ENCODE measurements at regions not wholly inside any gene's neighbourhood (a gene's known extent, or its start where the extent isn't known, plus 50 kb on each side); places are given as distances from the start of the nearest gene placed in this dataset.
"Not testable (repeated sequence)": the region's sequence is repeated elsewhere in the genome, so short reads cannot be mapped to it uniquely, and the experiment has no call there.

DNA sequence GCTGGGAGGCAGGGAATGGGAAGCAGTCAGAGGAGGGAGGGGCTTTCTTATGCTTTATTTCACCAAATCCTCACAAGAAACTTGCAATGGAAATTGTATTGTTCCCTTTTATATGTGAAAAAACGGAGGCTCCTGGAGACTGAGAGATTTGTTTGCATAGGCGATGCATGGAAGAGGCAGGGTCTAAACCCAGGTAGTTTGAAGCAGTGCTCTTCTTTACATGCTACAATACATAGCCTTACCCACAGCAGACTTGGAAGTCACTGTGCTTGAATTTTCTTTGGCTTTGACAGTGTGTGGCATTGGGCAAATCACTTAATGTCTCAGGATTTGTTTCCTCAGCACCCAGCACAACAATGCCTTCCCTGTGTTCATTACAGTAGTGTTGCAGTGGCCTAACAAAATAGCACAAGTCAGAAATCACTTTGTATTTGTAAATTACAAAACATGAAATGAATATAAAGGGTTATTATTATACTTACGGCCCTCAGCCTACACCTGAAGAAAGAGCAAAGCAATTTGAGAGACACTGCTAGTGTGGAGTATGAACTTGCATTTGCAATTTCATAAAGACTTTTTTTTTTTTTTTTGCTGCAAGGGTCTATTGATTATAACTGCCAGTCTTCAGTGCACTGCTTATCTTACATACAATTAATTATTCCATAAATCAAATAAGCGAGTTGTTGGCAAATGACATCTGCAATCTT, 646.4 kb upstream of the KCNMB2 start:
- FAIRE-seq, result no peak

DNA sequence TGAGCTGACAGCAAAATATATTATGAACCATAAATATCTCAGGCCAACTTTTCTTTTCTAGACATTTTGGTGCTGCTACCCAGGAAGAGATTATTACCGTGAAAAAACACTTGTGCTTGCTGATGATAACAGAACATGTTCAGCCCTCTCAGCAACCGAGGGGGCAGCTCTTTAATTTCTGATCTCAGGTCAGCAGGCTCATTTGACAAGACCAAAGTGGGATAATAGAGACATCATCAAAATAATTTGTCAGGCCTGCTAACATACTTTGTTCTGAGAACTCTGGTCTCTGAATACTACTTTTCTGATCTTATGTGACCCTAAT, 645.9 kb upstream of the KCNMB2 start:
- no peak for FAIRE-seq

DNA sequence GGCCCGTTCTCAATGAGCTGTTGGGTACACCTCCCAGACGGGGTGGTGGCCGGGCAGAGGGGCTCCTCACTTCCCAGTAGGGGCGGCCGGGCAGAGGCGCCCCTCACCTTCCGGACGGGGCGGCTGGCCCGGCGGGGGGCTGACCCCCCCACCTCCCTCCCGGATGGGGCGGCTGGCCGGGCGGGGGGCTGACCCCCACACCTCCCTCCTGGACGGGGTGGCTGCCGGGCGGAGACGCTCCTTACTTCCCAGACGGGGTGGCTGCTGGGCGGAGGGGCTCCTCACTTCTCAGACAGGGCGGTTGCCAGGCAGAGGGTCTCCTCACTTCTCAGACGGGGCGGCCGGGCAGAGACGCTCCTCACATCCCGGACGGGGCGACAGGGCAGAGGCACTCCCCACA, 644.7 kb upstream of the KCNMB2 start:
- FAIRE-seq, result not testable (repeated sequence)

DNA sequence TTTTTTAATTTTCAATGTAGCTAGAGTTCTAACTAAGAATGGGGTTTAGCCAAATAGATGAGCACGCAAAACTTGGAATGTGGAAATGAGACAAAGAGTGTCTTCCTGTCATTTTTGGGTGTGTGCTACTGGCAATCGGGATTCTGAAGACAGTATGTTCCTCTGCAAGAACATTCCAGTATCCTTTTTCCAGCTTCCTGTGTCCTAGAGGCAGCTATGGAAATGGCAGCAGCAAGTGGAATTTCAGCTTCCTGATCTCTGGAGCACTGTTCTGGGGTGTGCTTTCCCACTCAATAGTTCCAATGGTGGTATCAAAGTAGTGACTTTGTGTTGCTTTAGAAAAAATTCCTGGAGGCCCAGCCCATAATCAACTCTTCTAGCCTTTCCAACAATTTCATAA, 642.9 kb upstream of the KCNMB2 start:
- FAIRE-seq, result no peak

DNA sequence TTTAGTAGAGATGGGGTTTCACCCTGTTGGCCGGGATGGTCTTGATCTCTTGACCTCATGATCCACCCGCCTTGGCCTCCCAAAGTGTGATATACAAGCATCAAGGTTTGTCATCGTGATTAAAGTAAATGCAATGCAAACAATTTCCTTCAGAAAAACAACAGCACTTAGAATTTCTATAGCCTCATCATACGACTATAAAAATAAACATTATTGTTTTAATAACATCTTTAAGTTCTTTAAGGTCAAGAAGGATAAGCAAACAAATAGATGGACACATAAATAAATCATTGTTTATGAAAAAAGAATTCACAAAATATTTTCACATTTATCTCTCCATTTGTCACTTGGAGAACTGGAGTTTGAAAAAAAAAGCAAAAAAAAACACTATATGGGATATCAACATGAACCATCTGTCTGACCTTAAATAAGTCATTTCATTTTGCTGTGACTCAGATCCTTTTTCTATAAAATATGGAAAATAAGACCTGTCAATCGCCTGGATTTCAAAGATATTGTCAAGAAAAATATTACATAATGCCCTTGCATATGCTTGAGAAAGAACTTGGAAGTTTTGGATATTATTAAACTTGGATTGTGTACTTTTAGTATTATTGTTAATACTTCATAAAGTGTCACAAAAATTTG, 642.0 kb upstream of the KCNMB2 start:
- FAIRE-seq, result no peak

DNA sequence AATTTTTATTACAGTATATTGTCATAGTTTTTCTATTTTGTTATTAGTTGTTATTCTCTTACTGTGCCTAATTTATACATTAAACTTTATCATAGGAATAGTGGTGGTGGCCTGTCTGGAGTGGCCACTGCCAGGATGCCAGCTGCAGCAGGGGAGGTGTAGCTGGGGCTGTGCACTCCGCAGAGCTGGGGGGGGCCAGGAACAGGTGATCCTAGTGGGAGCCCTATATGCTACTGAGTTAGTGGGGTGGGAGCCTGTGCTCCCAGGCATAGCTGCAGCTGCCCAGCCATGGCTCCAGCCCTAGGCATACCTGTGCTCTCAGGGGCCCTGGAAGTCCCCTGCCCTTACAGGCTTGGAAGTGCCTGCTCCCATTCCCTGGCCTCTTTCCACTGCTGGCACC, 638.1 kb upstream of the KCNMB2 start:
- no peak for FAIRE-seq

DNA sequence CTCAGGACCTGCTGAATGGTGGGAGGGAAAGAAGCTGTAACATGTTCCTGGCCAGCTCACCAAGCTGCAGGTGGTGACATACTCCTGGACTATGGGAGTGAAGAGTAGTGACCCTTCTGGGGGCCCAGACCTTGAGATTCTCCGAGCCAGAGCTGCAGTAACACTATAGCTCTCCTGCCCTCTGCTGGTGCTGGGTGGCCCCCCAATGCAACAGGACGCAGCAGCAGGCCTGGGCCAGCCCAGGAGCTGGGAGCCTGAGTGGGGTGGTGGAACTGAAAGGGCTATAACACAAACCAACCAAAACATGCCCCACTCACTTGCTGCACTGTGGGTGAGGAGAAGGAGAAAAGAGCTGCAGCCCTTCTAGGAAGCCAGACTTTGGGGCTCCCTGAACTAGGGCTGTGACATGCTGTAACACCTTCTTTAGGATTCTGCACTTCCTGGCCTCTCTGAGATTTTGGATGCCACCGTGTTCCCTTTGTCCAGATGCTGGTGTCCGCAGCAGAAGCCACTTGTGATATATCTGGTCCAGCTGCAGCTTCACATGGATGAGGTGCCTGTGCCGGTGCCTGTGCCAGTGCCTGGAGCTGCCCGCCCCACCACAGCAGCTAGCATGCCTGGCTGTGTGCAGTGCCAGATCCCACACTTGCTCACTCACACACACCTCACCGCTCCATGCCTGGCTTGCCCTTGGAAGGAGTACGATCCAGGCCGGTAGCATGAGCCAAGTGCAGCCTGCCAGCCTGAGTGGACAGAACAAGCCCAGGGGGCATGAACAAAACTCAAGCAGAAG, 636.8 kb upstream of the KCNMB2 start:
- no peak for FAIRE-seq

DNA sequence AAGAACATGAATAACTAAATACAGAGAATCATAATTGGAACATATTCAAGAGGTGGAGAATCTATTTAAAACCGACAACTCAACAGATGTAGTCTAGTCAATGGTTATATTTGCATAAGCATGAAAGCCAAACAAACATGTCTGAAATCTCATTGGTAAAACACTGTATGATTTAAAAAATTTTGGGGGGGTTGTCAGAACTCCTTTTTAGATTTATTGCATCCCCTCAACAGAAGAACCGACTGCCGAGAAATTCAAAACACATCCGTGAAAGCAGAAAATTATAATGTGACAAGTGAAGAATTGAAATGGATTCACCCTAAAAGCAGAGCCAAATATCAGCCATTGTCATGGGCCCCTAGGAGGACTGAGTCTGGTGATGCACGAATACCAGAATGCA, 633.4 kb upstream of the KCNMB2 start:
- no peak for FAIRE-seq

DNA sequence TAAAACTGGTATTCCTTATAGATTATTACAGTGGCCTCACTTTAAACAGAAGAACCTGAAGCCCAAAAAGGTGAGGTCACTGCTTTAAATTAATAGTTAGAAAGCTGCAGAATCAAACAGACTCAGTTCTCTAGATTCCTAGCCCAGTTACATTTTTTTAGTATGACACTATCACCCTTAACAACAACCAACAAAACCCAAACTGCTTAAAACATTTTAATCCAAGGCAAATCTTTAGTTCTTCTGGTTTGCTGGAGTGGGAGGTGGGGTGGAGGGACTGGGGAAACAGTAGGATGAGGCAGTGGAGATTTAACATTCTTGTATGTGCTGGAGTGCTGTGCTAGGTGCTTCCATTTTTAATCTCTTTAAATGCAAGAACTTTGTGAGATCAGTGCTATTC, 631.6 kb upstream of the KCNMB2 start:
- no peak for FAIRE-seq

DNA sequence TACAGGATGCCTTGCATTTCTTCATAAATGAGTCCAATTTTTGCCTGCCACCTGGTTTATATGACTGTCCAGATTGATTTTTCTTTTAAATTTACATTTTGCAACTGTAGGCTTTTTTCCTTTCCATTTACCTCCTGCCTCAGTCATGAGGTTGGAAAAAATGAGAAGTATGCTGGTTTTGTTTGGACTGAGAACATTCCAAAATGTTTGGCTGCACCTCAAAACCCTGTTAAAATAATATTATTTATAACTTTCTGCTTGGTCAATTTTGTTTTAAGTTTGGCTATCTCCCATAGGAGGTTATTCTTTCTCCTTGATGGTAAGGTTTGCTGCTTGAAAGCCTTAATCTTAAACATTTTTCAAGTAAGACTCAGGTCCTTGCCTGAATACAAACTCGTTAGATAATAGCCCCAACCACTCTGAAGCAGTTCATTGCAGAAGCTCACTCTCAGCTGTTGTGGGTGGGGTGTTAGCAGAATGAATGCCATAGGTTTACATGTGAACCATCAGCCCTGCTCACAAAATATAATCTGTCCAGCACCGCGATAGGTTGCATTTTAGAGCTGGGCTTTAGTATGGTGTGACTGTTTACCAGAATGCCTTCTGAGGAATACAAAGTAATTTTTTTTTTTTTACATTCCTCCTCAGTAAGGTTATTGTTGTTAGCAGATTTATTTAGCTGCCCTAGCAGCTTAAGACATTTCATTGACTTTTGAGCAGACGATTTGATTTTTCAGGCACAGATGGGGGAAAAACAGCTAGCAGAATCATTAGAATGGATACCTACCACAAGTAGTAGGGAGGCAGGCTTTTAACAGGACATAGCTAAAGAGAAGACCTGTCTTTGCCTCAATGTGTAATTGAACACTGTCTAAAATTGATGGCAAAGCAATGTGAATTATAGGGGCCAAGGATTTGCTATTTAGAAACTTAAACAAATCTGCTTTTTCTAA, 630.8 kb upstream of the KCNMB2 start:
- FAIRE-seq, result no peak

DNA sequence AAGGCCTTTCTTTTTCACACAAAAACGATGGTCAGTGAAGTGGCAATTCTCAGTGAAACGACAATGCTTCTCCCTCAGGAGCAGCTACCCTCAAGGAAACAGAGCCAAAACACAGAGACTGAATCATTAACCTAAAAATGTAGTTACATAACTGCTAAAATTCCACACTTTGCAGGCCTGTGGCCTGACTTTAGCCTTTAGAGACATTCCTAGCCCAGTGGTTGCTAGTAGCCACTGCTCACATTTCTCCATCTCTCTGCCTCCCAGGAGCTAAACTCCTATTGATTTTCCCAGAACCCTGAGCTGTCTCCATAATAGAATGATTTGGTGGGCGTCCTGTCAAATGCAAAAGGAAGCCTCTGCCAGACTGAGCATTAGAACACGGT, 630.1 kb upstream of the KCNMB2 start:
- no peak for FAIRE-seq

DNA sequence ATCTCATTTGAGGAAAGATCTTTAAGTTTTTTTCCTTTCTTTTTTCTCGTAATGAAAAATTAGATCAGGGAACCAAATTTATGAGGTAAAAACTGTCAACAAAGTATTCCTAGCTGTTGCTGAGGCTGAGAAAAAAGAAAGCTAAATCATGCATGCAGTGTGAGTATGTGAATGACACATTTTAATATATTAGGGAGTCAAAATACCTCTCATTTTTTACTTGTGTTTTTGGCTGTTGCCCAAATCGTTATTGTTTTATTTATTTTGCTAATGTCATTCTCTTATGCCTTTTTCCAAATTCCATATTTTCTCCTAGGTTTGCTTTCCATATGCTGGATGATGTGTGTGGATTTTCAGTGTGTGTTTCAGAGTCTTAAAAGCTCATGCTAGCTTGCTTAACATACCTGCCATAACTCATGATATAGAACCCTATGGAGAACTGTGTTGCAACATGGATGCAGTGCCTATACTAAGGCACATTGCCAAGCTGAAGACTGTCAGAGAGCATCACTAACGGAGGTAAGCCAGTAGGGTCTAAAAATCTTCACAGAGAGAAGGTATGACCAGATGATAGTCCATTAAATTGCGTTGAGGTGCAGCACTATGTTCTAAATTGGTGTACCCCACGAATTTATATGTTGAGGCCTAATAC, 629.5 kb upstream of the KCNMB2 start:
- FAIRE-seq, result no peak

DNA sequence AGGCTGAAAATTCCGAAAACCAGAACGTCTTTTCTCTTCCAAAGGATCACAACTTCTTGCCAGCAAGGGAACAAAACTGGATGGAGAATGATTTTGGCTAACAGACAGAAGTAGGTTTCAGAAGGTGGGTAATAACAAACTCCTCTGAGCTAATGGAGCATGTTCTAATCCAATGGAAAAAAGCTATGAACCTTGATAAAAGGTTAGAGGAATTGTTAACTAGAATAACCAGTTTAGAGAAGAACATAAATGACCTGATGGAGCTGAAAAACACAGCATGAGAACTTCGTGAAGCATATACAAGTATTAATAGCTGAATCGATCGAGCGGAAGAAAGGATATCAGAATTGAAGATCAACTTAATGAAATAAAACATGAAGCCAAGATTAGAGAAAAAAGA, 626.7 kb upstream of the KCNMB2 start:
- FAIRE-seq, result not testable (repeated sequence)

DNA sequence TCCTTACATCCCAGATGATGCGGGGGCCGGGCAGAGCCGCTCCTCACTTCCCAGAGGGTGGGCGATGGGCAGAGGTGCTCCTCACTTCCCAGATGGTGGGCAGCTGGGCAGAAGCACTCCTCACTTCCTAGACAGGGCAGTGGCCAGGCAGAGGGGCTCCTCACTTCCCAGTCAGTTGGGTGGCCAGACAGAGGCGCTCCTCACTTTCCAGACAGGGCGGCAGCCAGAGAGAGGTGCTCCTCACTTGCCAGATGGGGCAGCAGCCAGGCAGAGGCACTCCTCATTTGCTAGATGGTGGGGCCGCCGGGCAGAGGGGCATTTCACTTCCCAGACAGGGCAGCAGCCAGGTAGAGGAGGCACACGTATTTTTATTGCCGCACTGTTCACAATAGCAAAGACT, 622.0 kb upstream of the KCNMB2 start:
- no peak for FAIRE-seq

DNA sequence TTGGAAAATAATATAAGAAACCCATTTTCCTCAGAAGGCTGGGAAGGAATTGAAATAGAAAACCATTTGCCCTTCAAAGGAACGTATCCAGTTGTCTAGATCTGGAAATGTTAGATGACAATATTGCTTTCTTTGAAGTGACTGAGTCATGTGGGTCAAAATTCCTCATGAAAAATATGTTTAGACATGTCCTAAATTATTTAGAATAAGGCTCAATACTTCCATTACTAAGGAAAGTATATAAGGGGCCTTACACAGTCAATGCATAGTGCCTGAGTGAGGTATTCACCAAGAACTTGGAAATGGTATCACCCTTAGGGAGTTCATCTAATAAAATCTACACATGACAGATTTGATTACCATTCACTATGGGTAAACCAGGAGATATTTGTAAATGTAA, 619.8 kb upstream of the KCNMB2 start:
- no peak for FAIRE-seq

DNA sequence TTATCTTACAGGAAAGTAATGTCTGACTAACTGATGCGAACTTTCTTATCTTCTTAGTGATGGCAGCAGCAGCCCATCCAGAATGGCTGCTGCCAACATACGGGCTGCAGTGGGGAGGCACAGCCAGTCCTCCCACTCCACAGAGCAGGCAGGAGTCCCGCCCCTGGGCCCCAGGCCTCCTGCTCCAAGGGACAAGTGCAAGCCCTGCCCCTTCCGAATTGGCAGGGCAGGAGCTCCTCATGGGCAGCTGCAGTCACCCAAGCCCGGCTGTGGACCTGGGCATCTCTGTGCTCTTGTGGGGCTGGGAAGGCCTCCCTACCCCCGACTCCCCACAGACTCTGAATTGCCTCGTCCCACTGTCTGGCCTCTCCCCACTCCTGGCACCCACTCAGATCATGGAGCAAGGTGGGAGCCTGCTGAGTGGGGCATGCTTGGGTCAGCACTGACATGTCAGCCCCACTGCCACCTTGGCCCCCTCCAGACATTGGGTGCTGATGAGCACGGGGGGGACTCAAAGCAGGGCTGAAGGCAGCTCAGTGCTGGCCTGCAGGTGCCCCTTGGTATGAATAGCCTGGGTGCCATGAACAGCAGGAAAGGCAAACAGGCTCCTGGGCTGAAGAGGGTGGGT, 618.9 kb upstream of the KCNMB2 start:
- no peak for FAIRE-seq

DNA sequence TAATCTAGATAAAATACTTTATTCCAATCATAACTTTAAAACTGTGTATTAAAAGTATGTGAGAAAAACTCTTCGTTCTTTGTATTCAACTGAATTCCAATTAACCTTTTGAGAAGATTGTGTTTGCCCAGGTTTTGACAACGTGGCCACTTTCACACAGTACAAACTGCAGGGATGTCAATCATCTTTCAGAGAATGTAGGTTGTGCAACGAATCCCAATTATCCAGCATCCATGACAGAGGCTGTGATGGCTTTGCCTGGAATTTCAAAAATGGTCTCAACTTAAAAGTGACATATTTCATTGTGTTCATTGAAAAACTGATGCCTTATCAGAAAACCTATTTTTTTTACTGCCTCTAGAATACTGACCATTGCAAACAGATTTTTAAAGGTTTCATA, 615.1 kb upstream of the KCNMB2 start:
- no peak for FAIRE-seq

DNA sequence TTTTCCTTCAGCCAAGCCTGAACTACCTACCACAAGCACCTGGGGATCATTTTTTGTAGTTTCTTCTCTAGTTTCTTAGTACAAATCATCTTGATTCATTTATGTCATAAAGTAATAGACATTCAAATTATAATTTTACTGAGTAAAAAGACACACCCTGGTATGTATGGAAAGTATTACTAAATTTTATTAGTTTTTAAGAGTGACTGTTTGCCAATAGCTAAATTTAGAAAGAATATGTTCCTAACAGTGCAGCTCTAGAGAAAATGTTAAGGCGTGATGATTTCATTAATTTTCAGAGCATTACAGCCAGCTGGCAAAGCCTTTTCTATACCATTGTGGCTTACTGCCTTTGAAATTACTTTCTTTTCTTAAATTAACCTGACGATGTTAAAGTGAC, 612.0 kb upstream of the KCNMB2 start:
- no peak for FAIRE-seq

DNA sequence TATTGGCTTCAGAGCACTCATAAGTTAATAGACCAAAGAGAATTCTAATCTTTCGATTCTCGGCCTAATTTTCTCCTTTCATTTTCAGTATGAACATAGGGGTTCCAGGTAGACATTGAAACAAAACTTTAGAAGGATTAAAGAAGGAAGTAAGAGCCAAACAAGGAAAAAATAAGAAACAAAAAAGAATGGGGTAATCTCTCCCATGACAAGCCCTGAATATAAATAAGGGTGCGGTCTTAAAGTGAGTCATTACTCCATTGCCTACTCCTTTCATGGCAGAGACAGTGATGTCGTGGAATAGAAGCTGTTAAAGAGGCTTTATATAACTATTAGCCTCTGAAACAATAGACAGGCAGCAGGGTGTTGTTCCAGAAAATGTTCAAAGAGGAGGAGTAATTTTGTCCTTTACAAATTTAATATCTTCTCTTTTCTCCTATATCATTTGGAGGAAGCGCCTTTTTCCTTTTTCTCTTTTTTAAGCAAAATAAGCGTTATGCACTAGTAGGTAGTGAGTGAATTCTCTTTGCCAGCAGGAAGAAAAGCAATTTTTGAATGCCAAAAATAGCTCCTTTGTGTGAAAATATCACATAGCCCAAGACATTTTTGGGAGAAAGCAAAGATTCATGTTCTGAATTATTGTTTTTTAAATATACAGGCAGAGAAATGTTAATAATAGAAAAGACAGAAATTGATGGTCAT, 607.9 kb upstream of the KCNMB2 start:
- FAIRE-seq, result no peak

DNA sequence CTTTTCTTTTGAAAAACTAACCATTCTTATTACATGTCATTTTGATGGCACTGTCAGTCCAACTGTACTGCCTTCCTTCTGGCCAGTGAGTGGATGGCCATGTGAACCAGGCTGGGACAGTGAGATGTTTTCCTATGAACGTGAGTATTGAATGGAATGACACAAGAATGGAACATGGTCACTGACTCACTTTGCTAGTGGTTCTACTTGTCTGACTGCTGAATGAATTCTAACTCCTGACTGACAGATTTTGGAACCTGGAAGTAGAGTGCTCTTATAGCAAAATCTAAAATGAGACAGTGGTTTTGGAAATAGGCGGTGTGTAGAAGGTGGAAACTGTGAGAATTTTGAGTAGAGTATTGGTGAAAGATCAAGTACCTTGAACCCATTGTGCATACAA, 606.9 kb upstream of the KCNMB2 start:
- FAIRE-seq, result no peak

DNA sequence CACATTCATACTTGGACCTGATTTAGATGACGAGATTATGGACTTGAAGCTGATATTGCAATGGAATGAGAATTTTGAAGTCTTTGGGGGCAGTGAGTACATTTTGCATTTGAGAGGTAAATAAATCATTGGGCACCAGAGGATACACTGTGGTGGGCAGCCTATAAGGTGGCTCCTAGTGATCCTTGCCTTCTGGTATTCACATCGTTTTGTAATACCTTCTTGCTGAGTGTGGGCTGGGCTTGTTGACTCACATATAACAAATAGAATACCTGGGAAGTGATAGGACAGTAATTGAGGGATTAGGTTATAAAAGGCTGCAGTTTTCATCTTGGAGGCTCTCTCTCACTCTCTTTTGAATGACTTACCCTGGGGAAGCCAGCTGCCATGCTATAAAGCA, 605.5 kb upstream of the KCNMB2 start:
- FAIRE-seq, result no peak

DNA sequence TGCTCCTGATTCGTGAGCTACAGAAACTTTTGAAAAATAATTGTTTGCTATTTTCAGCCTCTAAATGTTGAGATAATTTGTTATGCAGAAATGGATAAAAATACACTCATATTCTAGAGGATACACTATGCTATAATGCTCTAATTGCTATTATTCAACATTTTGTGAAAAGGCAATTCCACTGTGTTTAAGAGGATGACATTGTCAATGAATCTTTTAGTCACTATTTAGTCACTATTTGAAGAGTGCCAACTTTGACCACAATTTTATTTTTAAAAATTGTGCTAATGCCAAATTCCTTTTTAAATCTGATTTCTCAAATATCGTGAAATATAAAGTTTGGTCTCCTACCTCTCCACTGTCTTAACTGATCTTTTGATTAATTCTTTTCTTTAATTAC, 604.9 kb upstream of the KCNMB2 start:
- no peak for FAIRE-seq

All from A204.1 (cell line).